ENCODE measurements at regions not wholly inside any gene's neighbourhood (a gene's known extent, or its start where the extent isn't known, plus 50 kb on each side); places are given as distances from the start of the nearest gene placed in this dataset.

DNA sequence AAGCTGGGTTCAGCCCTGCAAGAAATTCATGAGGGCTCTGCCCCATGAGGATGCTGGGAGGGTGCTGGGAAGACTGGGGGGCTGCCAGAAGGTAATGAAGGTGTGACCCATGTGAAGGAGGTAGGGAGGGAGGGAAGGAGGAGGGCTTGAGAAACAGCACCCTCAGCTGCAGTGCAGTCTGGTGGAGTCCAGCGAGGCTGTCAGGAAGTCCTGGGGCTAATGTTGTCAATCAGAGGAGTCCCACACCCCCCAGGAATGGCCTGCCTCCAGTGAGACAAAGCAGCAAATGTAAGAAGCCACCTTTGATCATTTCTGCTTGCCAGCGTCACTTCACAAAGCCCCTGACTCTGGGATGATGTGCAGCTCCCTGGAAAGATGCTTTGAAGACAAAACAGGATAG is 248.4 kb downstream of the SH3BP4 start:
- TF ChIP-seq, protein P1, sequence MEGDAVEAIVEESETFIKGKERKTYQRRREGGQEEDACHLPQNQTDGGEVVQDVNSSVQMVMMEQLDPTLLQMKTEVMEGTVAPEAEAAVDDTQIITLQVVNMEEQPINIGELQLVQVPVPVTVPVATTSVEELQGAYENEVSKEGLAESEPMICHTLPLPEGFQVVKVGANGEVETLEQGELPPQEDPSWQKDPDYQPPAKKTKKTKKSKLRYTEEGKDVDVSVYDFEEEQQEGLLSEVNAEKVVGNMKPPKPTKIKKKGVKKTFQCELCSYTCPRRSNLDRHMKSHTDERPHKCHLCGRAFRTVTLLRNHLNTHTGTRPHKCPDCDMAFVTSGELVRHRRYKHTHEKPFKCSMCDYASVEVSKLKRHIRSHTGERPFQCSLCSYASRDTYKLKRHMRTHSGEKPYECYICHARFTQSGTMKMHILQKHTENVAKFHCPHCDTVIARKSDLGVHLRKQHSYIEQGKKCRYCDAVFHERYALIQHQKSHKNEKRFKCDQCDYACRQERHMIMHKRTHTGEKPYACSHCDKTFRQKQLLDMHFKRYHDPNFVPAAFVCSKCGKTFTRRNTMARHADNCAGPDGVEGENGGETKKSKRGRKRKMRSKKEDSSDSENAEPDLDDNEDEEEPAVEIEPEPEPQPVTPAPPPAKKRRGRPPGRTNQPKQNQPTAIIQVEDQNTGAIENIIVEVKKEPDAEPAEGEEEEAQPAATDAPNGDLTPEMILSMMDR (IDR thresholded peaks at IDR 0.05 in 8 of 11, conservative IDR thresholded peaks at IDR 0.05 in 3 of 11) = no peak
- no peak for TF ChIP-seq POLR2AphosphoS5 (IDR thresholded peaks at IDR 0.05)

All from spleen (tissue), 7 donors.